PC-9 (cell line): ENCODE measurements at regions not wholly inside any gene's neighbourhood (a gene's known extent, or its start where the extent isn't known, plus 50 kb on each side); places are given as distances from the start of the nearest gene placed in this dataset.
A peak's percentile ranks its signal among the peaks of the same experiment; 100 is the strongest.

ENCODE experiments used
- BruUV-seq: library from RNA; stranded (reverse); fragments of 400-500 nt; replicated peaks from 2 replicates; lab custom pipeline; 2021; lab: Mats Ljungman, UMichigan
- CTCF ChIA-PET: fragments of 300-600 bp; sonication (Branson Sonifier 250); formaldehyde crosslinking; loops from one replicate; lab custom pipeline; 2022; ENCODE audit warnings: antibody characterized with exemption; lab: Charles Lee
- POLR2A ChIA-PET: fragments of 300-600 bp; sonication (Branson Sonifier 250); formaldehyde crosslinking; loops from one replicate; lab custom pipeline; 2022; ENCODE audit warnings: antibody characterized with exemption; ENCODE audit not compliant: unreplicated experiment; lab: Charles Lee
- DNase-seq, 2 experiments: peaks; one replicate each; pipeline versions ENCODE4 v3.0.0 to v3.0.0-alpha.2; 2015 to 2022; ENCODE audit warnings: mixed read lengths in 1 of 2
- H2AFZ ChIP-seq: fragments of 200-600 bp; sonication (generic); 2 replicates; pipeline ENCODE4 v1.8.1; 2017; ENCODE audit warnings: antibody characterized with exemption
- H3F3A ChIP-seq: fragments of 200-600 bp; sonication (generic); 2 replicates; pipeline ENCODE4 v1.8.1; 2017; ENCODE audit warnings: antibody characterized with exemption, mild to moderate bottlenecking, low read depth; ENCODE audit not compliant: insufficient read depth
- H3K27ac ChIP-seq: fragments of 200-600 bp; sonication (generic); 2 replicates; pipeline ENCODE4 v1.6.1; 2016; ENCODE audit warnings: mixed run types
- H3K27me3 ChIP-seq: fragments of 200-600 bp; sonication (generic); 2 replicates; pipeline ENCODE4 v1.6.1; 2016; ENCODE audit warnings: low read depth, mixed run types; ENCODE audit not compliant: insufficient read depth
- H3K36me3 ChIP-seq: fragments of 200-600 bp; sonication (generic); 2 replicates; pipeline ENCODE4 v1.6.1; 2016; ENCODE audit warnings: low read depth, mixed run types
- H3K4me1 ChIP-seq: fragments of 200-600 bp; sonication (generic); replicated peaks from 2 replicates; pipeline ENCODE4 v1.6.1; 2016; ENCODE audit warnings: mixed run types; ENCODE audit not compliant: insufficient read depth
- H3K4me2 ChIP-seq: fragments of 200-600 bp; sonication (generic); 2 replicates; pipeline ENCODE4 v1.6.1; 2017; ENCODE audit warnings: mixed run types
- H3K4me3 ChIP-seq: fragments of 200-600 bp; sonication (generic); 2 replicates; pipeline ENCODE4 v1.6.1; 2016; ENCODE audit warnings: mixed run types
- H3K79me2 ChIP-seq: fragments of 200-600 bp; sonication (generic); 2 replicates; pipeline ENCODE4 v1.6.1; 2017; ENCODE audit warnings: low read depth, mixed run types
- H3K9me2 ChIP-seq: fragments of 200-600 bp; sonication (generic); 2 replicates; pipeline ENCODE4 v1.8.1; 2017; ENCODE audit warnings: mild to moderate bottlenecking; ENCODE audit not compliant: insufficient read depth
- H3K9me3 ChIP-seq: fragments of 200-600 bp; sonication (generic); 2 replicates; pipeline ENCODE4 v1.8.1; 2016; ENCODE audit warnings: low read depth; ENCODE audit not compliant: insufficient read depth
- H4K20me1 ChIP-seq: fragments of 200-600 bp; sonication (generic); 2 replicates; pipeline ENCODE4 v1.8.1; 2017; ENCODE audit not compliant: insufficient read depth
- EZH2 ChIP-seq: fragments of 200-600 bp; sonication (generic); IDR thresholded peaks from 2 replicates; pipeline ENCODE4 v1.8.0; 2017; ENCODE audit warnings: antibody characterized with exemption, low read depth
- intact Hi-C: fragments of 100-400 bp; cut with micrococcal nuclease; formaldehyde crosslinking; loops from one replicate; pipeline ENCODE4 v1.10.0; 2022; ENCODE audit not compliant: unreplicated experiment
- TF ChIP-seq, protein P1 (sequence below): fragments of 200-600 bp; sonication (generic); conservative IDR thresholded peaks from 2 replicates; pipeline ENCODE4 v1.6.1; 2017; ENCODE audit warnings: mixed run types, antibody characterized with exemption, mild to moderate bottlenecking, moderate library complexity

DNA sequence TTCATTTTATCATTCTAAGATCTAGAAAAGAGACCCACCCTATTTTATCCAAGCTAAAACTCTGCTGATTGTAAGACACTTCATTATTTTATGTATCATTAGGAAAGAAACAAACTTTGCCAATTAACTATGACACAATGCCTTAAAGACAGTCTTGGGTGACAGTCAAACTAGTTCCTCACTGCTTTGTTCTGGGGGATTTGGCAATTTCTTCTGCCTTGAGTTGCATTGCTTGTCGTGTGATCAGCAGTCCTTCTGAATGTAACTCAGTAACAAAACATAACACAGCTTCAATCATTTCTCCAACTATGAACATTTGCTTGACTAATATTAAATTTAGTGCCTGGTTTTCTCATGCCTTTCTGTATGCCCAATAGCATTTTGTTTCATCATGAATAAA is 577.9 kb upstream of the DIPK2B start:
- no peak overlapping the region for H3K4me2 ChIP-seq
- CTCF ChIA-PET = no interaction called here
- no peak for DNase-seq
- peaks cover 43% of the 10 kb centered on the region for H3K4me1 ChIP-seq
- intact Hi-C loops = no loop called here
- H3K36me3 ChIP-seq = no peaks in the 10 kb centered on the region
- H4K20me1 ChIP-seq = 0 out of 2 replicates have a peak, but pooled peaks cover 3% of the 10 kb centered on the region
- no TSS peak for BruUV-seq
- no peaks in the 10 kb centered on the region for H3K27me3 ChIP-seq
- peaks cover 16% of the 10 kb centered on the region; the same call in 1 of the 2 replicates for H3F3A ChIP-seq
- H3K79me2 ChIP-seq = peaks cover 100% of the 10 kb centered on the region
- no peak overlapping the region for H2AFZ ChIP-seq
- H3K9me2 ChIP-seq = no peaks in the 10 kb centered on the region
- H3K4me3 ChIP-seq = no peak overlapping the region
- TF ChIP-seq EZH2 = no peak
- TF ChIP-seq, protein P1, sequence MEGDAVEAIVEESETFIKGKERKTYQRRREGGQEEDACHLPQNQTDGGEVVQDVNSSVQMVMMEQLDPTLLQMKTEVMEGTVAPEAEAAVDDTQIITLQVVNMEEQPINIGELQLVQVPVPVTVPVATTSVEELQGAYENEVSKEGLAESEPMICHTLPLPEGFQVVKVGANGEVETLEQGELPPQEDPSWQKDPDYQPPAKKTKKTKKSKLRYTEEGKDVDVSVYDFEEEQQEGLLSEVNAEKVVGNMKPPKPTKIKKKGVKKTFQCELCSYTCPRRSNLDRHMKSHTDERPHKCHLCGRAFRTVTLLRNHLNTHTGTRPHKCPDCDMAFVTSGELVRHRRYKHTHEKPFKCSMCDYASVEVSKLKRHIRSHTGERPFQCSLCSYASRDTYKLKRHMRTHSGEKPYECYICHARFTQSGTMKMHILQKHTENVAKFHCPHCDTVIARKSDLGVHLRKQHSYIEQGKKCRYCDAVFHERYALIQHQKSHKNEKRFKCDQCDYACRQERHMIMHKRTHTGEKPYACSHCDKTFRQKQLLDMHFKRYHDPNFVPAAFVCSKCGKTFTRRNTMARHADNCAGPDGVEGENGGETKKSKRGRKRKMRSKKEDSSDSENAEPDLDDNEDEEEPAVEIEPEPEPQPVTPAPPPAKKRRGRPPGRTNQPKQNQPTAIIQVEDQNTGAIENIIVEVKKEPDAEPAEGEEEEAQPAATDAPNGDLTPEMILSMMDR = no peak
- peak overlapping the region; percentile 34; the same call in 1 of the 2 replicates for H3K27ac ChIP-seq
- no peaks in the 10 kb centered on the region for H3K9me3 ChIP-seq
- POLR2A ChIA-PET = no interaction called here

- Histone ChIP-seq H3K27me3 (no peaks in the 10 kb centered on the region), H3K36me3 (no peaks in the 10 kb centered on the region), H3K9me2 (no peaks in the 10 kb centered on the region), H3K4me3 (no peak overlapping the region), H3K4me1 (peaks cover 51% of the 10 kb centered on the region), H2AFZ (no peak overlapping the region), H3K9me3 (no peaks in the 10 kb centered on the region), H3K4me2 (peak overlapping the region; percentile 61; the same call in 1 of the 2 replicates), H3K79me2 (peaks cover 100% of the 10 kb centered on the region), H4K20me1 (peaks cover 7% of the 10 kb centered on the region; the same call in 1 of the 2 replicates), H3K27ac (peak overlapping the region; percentile 34; the same call in 1 of the 2 replicates), H3F3A (peaks cover 23% of the 10 kb centered on the region)
- intact Hi-C loops = no loop called here
- no TSS peak for BruUV-seq
- ChIA-PET CTCF (no interaction called here), POLR2A (no interaction called here)
- DNase-seq = no peak
- TF ChIP-seq EZH2 = no peak
- TF ChIP-seq, protein P1 = no peak
Observed at GRCh38 chrX:45777366-45777765, 576.7 kb upstream of the DIPK2B start.

DNA sequence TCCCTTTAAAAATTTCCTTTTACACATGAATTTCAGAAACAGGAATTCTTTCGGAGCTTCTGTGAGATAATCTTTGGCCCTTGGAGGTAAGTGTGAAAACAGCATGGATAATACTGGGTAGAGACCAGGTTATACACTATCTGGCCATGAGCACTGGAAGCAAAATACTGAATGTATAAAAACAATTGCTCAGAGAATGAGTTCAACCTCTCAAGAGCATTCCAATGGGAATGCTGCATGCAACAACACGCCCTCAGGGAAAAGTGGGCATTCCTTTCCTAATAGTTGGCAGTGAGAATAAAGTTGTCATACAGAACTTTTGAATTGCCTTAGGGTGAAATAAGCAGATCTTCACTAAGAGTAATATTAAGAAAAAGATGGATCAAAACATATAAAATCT is 574.8 kb upstream of the DIPK2B start:
- TF ChIP-seq EZH2 = no peak
- Histone ChIP-seq H2AFZ (no peak overlapping the region), H3K4me1 (peaks cover 56% of the 10 kb centered on the region), H3K79me2 (peaks cover 98% of the 10 kb centered on the region), H4K20me1 (peaks cover 7% of the 10 kb centered on the region; the same call in 1 of the 2 replicates), H3K4me3 (no peak overlapping the region; the same call in 1 of the 2 replicates), H3K27ac (peak overlapping the region; percentile 82), H3K4me2 (peak overlapping the region; percentile 61), H3K9me3 (no peaks in the 10 kb centered on the region), H3K9me2 (no peaks in the 10 kb centered on the region), H3K36me3 (no peaks in the 10 kb centered on the region), H3F3A (peaks cover 39% of the 10 kb centered on the region), H3K27me3 (no peaks in the 10 kb centered on the region)
- CTCF ChIA-PET = no interaction called here
- peak; percentile 23 to 72 for DNase-seq
- no TSS peak for BruUV-seq
- intact Hi-C loops = no loop called here
- POLR2A ChIA-PET = no interaction called here

DNA sequence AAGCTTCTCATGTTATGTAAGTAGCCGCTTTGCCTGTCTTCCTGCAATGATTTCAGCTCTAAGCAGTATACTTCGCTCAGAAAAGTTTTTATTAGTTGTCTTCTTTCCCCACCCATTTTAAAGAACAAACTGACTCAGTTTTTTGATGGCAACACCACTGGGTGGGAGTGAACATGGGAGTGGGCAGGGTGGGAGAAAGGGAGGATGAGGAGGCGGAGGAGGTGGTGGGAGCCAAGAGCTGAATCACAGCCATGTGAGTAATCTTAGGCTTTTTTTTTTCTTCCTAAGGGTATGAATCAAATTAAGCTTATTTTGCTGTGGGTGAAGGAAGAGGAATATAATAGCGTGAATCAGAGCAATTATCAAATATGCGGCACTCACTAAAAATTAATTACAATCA is 574.3 kb upstream of the DIPK2B start:
- H3K9me3 ChIP-seq = no peaks in the 10 kb centered on the region
- CTCF ChIA-PET = no interaction called here
- H3K4me2 ChIP-seq = peak overlapping the region; percentile 61
- peak overlapping the region; percentile 82 for H3K27ac ChIP-seq
- H3K79me2 ChIP-seq = peaks cover 96% of the 10 kb centered on the region
- no peak for TF ChIP-seq EZH2
- TF ChIP-seq, protein P1 = no peak
- POLR2A ChIA-PET = no interaction called here
- no peak for DNase-seq
- H4K20me1 ChIP-seq = peaks cover 7% of the 10 kb centered on the region; the same call in 1 of the 2 replicates
- H3K4me3 ChIP-seq = no peak overlapping the region
- no peak overlapping the region for H2AFZ ChIP-seq
- H3F3A ChIP-seq = peaks cover 40% of the 10 kb centered on the region
- no TSS peak for BruUV-seq
- H3K4me1 ChIP-seq = peaks cover 56% of the 10 kb centered on the region
- no peaks in the 10 kb centered on the region for H3K9me2 ChIP-seq
- intact Hi-C loops = no loop called here
- no peaks in the 10 kb centered on the region for H3K36me3 ChIP-seq
- no peaks in the 10 kb centered on the region for H3K27me3 ChIP-seq
